ENCODE measurements at regions not wholly inside any gene's neighbourhood (a gene's known extent, or its start where the extent isn't known, plus 50 kb on each side); places are given as distances from the start of the nearest gene placed in this dataset.

GRCh38 chr1:25112400-25112799 lies 119.9 kb downstream of the SYF2 start:
- no peak for TF ChIP-seq CTCF (IDR thresholded peaks at IDR 0.05)
- TF ChIP-seq POLR2A (IDR thresholded peaks at IDR 0.05; ENCODE audit: low read depth): no peak
- no peak for TF ChIP-seq POLR2AphosphoS5 (IDR thresholded peaks at IDR 0.05)
- TF ChIP-seq EP300 (IDR thresholded peaks at IDR 0.05): no peak
